GM21381 (cell line): ENCODE measurements at regions not wholly inside any gene's neighbourhood (a gene's known extent, or its start where the extent isn't known, plus 50 kb on each side); places are given as distances from the start of the nearest gene placed in this dataset.

Experiments used
- ATAC-seq: cut with Tn5 transposase; IDR thresholded peaks from one replicate; pipeline ENCODE4 v1.9.1; 2021; ENCODE audit warnings: mild to moderate bottlenecking, moderate library complexity; ENCODE audit not compliant: unreplicated experiment

DNA sequence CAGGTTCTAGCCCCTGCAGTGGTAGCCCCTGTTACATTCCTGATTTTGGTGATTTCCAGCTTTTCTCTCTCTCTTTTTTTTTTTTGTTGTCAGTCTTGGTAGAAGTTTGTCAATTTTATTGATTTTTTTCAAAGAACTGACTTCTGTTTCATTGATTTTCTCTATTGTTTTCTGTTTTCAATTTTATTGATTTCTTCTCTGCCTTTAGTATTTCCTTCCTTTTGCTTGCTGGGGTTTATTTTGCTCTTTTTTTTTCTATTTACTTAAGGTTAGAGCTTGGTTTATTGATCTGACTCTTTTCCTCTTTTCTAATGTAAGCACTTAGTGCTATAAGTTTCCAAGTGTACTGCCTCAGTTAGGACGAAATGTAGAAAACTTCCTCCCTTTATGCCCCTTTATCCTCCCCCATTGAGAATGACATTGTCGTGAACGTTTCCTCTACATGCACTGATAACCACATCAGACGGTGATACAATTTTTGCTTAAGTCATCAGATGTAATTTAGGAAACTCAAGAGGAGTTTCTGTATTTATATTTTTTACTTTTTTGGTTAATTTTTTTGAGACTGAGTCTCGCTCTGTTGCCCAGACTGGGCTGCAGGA lies 81.1 kb upstream of the HS6ST1 start:
- ATAC-seq, result no peak

DNA sequence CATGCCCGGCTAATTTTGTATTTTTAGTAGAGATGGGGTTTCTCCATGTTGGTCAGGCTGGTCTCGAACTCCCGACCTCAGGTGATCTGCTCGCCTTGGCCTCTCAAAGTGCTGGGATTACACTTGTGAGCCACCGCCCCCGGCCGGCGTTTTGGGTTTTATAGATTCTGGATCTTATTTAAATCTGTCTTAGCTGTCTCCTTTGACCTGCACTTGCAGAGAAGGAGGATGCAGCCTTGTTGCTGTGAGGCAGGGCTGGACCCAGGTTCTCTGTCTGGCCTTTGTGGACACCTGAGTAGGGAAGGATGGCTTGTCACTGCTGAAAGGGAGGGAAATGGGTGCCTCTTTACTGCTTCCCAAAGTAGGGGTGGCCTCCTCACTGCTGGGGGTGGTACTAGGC lies 83.0 kb upstream of the HS6ST1 start:
- ATAC-seq, result no peak

DNA sequence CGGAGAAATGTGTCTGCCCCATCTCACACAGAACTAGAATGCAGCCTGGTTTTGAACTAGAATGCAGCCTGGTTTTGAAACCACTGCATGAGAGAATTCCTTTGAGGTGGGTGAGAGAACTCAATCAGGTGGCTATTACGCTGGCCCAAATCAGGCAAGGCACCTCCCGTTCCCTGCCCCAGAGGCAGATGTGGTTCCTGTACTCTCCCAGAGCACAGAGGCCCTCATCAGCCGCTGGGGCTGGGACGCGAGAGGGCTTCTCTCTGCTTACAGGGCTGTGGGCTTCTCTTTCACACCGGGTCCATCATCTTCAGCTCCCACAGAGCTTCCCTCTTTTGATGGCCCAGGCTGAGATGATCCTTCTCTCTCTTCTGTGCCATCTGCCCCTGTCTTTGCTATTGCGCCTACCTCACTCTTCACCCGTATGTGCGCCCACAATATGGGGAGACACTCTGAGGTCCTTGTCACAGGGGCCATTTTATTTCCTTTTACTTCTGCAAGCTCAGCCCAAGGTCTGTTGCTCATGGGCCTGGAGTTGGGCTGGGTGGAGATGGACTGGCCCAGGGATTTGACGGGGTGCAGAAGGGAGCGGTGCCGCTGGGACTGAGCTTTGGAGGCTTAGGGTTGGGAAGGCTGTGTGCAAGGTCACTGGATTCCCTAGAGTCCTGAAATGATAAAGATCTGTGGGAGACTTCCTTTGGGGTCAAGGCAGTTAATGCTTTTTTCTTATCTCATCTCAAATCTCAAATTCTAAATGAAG lies 84.4 kb upstream of the HS6ST1 start:
- ATAC-seq, result no peak

DNA sequence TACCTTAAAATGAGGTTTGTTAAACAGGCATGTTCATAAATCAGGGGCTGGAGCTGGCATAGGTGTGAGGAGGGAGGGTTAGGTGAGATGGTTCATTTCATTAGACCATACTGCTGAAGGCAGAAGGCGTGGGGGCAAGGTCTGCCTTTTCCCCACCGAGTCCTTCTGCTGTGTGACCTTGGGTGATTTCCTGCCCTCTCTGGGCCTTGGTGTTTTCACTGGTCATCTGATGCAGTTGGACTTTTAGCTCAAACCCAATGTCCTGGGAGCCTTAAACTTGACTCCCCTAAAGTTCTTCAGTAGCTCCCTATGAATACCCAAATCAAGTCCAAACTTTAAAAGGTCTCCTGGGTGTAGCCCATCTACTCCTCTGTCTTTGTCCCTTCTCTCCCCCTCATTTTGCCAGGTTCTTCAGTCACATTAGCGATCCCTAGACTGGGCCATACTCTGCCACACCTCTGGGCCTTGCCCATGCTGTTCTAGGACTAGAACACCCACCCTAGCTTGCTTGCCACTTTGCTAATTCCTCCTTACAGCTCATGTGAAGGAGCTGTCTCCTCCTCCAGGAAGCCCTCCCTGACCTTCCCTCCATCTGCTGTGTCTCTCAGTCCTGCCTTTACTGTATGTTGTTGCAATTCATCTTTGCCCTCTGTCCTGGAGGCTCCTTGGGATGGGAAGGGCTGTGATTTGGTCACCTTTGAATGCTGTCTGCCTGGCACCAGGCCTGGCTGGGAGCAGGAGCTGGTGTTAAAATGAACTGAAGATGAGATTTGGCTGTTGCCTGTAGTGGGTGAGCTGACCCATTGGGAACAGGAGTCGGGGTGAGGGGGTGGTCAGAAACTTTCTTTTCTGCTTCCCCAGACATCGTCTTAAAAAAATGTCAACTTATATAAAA lies 85.4 kb upstream of the HS6ST1 start:
- ATAC-seq, result no peak

DNA sequence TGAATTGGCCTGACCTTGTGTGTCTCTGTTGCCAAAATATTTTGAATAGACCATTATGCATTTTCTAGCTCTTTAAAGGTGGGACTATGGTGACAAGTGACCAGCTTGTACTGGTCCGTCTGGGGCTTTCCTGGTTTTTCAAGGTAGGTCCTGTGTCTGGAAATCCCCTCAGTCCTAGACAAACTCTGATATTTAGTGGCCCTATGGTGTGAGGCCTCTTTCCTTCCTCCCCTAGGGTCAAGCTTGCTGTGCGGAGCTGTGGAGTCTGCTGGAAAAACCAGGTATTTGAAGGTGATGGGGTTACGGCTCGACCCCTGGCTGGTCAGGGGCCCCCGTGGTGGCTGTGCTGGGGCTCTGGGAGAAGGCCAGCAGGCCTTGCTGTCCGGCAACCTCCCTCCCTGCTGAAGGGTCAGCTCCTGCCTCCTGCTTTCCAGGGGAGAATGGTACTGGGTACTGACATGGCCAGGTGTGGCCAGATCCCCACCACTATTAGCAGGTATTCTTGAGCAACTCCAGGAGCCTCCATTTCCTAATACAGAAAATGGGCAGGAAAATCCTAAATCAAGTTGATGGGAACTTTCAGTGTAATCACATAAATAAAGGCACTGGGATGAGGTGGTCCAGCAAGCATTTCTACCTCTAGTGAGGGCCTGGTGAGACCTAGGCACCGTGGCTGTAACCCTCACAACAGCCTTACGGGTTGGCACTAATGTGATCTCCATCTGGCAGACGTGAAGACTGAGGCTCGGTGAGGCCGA lies 86.2 kb upstream of the HS6ST1 start:
- no peak for ATAC-seq

DNA sequence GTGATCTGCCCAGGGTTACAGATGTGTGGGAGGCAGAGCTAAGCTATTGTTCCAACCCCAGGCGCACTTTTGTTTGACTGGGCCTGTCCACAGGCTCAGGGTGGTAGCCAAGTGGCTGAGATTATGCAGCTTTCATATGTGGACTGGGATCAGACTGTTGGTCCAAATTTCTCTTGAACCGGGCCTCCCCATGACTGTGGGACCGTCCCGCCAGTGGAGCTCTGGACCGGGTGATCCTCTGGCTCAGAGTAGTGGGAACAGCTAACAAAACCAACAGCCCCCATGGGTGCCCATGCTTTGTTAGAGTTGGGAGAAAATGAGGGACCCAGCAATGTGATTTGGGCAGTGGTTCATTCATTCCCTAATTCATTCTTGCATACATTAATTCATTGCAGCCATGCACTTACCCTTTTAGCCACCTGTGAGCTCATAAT lies 86.8 kb upstream of the HS6ST1 start:
- ATAC-seq, result no peak

DNA sequence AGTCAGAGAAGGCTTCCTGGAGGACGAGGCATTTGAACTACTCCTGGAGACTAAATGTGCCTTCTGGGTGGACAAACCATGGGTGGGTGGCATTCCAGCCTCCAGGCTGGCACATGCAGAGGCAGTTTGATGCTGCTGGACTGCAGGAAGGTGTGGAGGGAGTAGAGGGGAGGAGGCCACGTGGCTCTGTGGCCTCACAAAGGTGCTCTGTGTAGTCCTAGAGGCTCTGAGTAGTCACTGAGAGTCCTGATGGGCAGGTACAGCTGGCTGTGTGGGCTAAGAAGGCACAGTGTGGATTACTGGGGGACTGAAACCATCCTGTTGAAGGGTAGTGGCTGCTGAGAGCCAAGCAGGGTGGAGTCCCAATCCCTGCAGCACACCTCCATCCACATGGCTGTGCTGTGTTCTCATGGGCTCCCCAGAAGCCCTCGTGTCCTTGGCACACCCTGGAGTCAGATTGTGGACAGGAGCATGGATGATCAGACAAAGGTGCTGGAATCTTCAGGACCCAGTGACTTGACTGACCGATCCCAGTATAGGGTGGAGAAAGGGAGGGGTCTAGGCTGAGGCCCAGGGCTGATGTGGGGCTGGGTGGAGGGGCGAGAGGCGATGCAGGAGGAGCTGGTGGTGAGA lies 87.4 kb upstream of the HS6ST1 start:
- no peak for ATAC-seq

DNA sequence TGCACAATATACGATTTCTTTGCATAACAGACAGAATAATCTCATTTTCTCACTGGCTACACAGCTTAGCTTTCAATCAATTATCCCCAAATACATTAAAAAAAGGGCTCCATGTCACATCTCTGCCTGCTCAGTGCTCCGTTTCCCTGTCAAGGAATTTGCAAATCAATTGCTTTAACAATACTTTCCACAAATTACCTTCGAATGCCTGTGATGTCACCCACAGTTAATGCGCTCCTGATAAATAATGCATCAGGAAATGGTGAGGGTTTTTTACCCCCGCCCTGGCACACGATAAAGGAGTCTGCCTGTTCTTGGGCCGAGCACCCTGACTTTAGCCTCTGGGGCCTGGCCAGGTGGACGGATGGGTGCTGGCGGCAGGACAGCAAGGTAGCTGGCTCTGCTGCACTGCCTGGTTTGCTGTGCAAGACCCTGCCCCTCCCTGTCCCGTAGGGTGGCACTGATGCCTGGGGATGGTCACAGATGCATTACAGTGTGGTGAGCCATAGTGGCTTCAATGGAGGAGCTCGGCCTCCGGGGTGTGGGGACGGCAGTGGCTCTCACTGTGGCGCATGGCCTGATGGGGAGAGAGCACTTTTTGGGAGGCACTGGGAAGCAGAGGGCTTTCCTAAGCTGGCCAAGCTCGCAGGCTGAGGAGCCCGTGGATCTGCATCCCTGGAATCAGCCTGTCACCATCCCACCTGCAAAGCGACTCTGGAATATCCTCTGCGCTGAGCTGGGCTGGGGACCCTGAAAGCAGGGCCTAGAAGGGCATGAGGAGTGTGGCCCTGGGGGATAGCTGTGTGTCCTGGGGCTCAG lies 88.3 kb upstream of the HS6ST1 start:
- no peak for ATAC-seq

DNA sequence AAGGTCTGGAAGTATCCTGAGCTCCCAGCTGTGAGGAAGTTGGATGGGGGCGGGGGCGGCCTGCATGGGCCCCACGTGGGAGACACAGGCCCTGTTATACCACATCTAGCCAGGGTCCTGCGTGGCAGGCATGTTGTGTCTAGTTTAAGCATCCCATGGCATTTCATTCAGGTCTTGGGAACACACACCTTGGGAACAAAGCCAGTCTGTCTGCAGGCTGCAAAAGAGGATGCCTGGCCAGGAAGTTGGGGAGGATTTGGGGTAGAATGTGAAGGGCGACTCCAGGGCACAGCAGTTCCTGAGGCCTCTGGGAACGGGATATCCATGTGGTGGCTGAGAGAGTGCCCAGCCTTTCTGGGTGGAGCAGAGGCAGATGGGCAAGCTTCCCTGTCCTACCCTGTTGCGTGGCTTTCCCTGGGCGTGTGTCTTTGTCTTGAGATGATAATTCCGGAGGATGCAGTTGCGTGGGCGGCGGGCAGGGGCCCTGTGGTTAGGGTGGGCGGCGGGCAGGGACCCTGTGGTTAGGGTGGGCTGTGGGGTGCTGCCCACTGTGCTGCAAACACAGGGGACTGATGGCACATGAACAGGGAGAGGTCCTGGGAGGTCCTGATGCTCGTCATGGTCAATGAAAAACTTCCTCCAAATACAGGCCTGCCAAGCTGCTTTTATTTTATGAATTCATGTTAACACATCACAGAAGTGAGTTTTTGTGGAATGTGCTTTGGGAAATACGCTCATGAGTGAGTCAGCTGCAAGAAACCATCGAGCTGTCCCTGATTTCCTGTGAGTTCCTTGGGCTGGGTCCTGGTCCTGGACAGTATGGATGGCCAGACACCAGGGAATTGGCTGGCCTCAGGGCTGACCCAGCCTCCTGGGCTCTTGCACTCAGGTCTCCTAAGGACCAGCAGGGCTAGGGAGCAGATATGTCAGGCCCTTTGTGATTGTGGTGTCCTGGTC lies 90.0 kb upstream of the HS6ST1 start:
- ATAC-seq, result no peak

DNA sequence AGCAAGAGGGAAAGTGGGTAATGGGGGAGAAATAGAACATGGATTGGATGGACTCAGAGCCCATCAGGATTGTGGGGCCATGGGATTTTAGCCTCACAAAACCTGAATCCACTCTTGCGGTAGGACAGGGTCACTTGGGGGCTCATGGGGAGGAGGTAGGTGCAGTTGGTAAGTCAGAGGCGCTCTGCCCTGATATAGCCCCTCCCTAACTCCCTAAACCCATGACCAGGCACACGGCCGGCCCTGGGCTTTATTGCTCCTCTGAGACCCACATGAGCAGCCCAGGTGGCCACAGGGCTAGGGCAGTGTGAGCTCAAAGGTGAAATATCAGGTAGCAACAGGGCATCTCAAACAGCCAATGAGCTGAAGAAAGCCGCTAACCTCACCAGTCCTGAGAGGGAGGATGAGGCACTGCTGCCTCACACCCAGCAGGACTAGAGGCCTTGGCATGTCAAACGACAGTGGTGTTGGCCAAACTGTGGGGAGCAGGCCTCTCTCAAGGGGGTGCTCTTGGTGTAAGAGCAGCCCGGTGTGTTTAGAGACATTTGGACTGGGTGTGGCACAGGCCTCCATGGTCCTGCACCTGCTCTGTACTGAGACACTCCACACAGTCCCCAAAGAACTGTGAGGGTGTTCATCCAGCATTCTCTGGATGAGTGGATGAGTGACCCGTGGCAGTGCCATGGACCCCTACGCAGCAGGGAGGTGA lies 90.8 kb upstream of the HS6ST1 start:
- no peak for ATAC-seq

DNA sequence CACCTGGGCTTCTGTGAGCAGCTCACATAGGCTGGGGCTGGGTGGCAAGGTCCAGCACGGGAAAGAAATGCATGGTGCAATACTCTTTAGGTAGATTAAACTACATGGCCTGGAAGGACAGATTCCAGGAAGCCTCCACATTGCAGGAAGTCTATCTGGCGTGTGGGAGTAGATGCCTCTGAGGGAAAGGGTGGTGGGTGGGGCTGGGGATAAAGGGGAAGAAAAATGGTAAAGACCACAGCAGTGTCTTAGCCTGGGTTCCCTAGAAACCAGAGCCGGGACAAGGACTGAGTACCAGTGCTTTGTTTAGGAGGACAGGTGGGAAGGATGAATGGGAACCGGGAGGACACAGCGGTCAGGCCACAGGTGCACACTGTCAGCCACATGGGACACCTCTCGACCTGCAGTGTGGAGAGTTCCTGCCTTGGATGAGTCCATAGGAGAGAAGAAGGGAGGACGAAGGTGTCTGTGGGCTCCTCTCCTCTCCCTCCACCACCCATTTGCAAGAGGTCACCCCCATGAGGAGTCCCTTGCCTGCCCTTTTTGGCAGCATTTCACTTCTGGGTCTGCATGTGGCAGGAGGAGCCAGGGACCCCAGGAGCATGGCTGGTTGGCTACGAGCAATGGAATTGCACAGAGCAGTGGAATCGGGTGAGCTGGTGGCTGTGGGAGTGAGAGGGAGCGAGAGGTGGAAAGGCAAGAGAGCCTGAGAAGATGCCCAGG lies 91.5 kb upstream of the HS6ST1 start:
- no peak for ATAC-seq

DNA sequence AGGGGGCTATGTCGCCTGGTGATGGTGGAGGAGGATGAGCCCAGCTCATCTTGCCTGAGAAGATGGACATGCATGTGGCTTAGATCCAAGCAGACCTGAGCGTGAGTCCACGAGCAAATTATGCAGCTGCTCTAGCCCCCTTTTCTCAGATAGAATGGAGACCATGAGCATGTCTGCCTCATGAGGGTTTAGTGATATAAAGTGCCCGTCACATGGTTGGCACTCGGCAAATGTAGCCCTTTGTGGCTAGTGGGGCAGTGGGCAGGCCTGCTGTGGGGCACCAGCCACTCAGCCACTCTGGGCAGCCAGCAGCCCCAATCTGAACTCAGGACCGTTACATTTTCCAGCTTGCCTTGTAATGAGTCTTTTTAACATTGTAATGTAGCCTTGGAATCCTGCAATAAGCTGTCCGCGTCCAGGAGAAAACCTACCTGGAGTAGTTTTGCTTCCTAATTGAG lies 92.1 kb upstream of the HS6ST1 start:
- ATAC-seq, result no peak

DNA sequence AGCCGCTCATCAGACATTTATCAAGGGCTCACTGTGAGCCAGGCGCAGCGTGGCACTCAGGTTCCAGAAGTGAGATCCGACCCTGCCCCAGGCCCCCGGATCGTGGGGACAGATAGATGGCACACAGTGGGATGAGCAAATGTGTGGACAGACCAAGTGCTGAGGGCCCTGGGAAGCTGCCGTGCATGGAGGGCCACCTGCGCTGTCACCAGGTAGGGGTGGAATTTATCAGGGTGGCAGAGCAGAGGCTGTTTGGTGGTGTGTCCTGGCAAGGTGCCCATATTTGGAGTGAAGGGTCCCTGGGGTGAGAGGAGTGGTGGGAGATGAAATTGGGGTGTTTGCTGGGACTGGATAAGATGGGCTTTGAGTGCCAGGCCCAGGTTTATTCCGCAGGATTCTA lies 92.8 kb upstream of the HS6ST1 start:
- no peak for ATAC-seq

DNA sequence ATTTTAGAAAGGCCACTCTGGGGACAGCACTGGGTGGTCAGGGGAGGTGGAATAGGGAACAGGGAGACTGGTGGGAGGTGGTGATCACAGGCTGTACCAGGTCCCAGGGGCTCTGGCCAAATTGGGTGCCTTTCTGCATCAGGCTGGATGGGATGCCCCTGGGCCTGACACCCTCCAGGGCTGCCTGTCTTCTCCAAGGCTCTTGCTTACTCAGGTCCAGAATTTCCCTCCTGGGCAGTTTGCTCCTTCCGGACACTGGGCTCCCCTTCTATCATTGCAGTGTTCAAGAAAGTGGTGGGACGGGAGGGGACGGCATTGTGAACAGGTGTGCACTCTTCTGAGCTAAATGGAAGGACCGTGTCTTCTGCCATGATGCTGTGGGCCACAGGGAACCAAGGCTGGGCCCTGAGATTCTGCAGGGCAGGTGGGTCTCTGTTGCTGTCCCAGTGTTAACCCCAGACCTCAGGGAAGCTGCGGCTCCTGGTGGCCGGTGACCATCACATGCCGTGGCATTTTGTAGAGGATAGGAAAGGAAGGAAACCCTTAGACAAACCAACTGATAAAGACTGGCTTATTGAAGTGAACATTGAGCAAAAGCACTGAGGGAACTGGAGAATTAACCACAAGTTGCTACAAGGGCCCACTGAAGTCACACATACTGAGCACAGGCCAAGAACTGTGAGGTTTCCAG lies 93.7 kb upstream of the HS6ST1 start:
- no peak for ATAC-seq

DNA sequence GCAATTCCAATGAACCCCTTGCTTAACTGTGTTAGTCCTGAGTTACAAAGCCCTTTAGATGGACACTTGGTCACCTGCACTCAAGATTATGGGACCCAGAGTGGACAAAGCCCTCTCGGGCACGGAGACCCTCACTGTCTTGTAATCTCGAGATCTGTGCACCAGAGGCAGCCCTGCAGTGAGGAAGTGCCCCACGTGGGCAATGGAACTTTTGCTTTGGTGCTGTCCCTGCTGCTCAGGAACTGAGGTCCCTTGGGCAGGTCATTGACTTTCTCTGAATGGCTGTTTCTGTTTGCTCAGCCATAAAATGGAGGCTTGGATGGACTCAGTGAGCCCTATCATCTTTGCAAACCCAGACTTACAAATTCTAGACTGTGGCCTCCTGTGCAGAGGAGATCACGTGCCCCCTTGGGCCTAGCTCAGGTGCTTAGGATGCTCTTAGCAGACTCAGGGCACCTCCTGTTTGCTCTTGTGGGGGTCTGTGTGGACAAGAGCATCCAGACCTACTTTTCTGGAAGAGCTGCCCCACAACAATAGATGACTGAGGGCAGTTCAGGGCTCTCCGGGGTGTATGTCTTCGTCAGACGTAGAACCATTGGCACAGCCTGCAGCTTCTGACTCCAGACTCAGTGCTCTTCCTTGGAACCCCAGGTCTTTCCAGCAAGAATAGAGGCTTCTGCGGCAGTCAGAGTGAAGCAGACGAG lies 94.5 kb upstream of the HS6ST1 start:
- no peak for ATAC-seq

DNA sequence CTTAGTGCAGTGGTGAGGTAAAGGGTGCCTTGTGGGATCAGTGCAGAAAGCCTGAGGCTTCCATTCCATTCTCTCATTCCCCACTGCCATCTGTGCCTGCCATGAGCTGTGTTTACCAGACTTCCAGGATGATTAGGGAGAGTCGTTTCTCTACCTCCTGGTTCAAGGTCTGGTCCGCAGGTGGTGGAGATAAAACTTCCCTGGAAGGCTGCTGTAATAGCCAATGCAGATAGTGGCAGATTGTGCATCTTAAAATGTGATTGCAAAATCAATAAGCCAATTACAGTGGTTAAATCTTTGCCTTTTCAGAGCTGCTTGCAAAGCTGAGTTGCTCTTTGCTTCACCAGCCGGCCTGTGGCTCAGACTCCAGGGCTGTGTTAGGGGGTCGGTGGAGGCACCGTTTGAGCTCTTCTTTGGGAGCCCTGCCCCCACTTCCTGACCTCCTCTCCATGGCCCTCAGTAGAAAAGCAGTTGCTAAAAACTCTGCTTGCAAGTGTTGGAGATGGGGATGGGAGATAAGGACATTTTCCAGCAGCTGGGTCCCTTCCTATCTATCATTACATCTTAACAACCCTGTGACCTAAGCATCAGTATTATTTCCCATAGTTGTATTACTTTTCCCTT lies 95.2 kb upstream of the HS6ST1 start:
- ATAC-seq, result no peak
